ENCODE measurements at regions not wholly inside any gene's neighbourhood (a gene's known extent, or its start where the extent isn't known, plus 50 kb on each side); places are given as distances from the start of the nearest gene placed in this dataset.

- H3K9ac ChIP-seq (ENCODE audit: low read depth in 1 of 2, low read length in 2 of 2) = no peak overlapping the region
Measured at GRCh38 chr13:72462726-72463125, 264.7 kb downstream of the MZT1 start.

DNA sequence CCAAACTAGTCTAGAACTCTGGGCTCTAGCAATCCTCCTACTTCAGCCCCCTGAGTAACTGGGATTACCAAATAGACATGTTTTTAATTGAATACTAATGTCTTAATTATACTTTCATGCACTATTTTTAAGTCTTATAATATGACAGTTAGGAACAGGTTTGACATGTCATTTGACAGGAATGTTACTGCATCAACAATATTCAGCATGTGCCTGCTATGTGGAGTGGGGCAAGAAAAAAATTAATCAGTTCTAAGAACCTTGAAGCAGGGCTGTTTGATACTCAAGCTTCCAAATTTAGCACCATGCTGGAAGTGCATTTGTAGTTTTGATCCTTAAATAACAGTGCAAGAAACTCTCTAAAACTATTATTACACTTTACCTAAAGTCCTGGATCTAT lies 265.3 kb downstream of the MZT1 start:
- Histone ChIP-seq H3K36me3 (ENCODE audit: control insufficient read depth in 1 of 2, insufficient read depth in 2 of 2, low read length in 2 of 2) (no peaks in the 10 kb centered on the region), H3K27me3 (ENCODE audit: control insufficient read depth in 1 of 2, insufficient read depth in 2 of 2, low read length in 2 of 2) (no peaks in the 10 kb centered on the region), H3K4me3 (ENCODE audit: low read depth in 1 of 2, low read length in 2 of 2) (no peak overlapping the region), H3K4me1 (ENCODE audit: control insufficient read depth in 1 of 2, insufficient read depth in 2 of 2, low read length in 2 of 2) (no peaks in the 10 kb centered on the region), H3K27ac (ENCODE audit: low read depth, low read length) (no peak overlapping the region), H3K9ac (ENCODE audit: low read depth in 1 of 2, low read length in 2 of 2) (no peak overlapping the region), H3K9me3 (ENCODE audit: control insufficient read depth in 1 of 2, low read length in 2 of 2) (no peaks in the 10 kb centered on the region)

More at GRCh38 chr13:72462726-72463125, 264.7 kb downstream of the MZT1 start:
- Histone ChIP-seq H3K36me3 (ENCODE audit: control insufficient read depth in 1 of 2, insufficient read depth in 2 of 2, low read length in 2 of 2) (no peaks in the 10 kb centered on the region), H3K4me3 (ENCODE audit: low read depth in 1 of 2, low read length in 2 of 2) (no peak overlapping the region), H3K27ac (ENCODE audit: low read depth, low read length) (no peak overlapping the region), H3K27me3 (ENCODE audit: control insufficient read depth in 1 of 2, insufficient read depth in 2 of 2, low read length in 2 of 2) (no peaks in the 10 kb centered on the region), H3K9me3 (ENCODE audit: control insufficient read depth in 1 of 2, low read length in 2 of 2) (no peaks in the 10 kb centered on the region), H3K4me1 (ENCODE audit: control insufficient read depth in 1 of 2, insufficient read depth in 2 of 2, low read length in 2 of 2) (no peaks in the 10 kb centered on the region)

DNA sequence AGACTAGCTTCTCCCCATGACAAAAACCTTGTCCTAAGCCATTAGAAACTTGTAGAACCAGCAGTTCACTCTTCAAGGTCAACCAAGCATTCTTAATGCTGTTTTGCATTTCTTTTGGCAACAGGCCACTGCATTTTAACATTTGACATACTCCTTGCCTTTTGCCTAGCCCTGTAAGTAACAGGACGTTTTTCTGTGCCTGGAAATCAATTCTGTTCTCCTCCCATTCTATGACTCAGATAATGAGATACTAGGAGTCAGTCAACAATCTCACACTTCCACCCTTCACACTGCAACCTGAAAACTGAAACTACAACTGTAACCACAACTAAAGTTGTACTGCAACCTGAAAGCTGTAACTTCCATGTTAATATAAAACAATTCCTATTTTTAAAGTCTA lies 268.7 kb downstream of the MZT1 start:
- Histone ChIP-seq H3K36me3 (ENCODE audit: control insufficient read depth in 1 of 2, insufficient read depth in 2 of 2, low read length in 2 of 2) (no peaks in the 10 kb centered on the region), H3K4me3 (ENCODE audit: low read depth in 1 of 2, low read length in 2 of 2) (no peak overlapping the region), H3K27me3 (ENCODE audit: control insufficient read depth in 1 of 2, insufficient read depth in 2 of 2, low read length in 2 of 2) (no peaks in the 10 kb centered on the region), H3K9me3 (ENCODE audit: control insufficient read depth in 1 of 2, low read length in 2 of 2) (no peaks in the 10 kb centered on the region), H3K9ac (ENCODE audit: low read depth in 1 of 2, low read length in 2 of 2) (no peak overlapping the region), H3K27ac (ENCODE audit: low read depth, low read length) (no peak overlapping the region), H3K4me1 (ENCODE audit: control insufficient read depth in 1 of 2, insufficient read depth in 2 of 2, low read length in 2 of 2) (no peaks in the 10 kb centered on the region)

DNA sequence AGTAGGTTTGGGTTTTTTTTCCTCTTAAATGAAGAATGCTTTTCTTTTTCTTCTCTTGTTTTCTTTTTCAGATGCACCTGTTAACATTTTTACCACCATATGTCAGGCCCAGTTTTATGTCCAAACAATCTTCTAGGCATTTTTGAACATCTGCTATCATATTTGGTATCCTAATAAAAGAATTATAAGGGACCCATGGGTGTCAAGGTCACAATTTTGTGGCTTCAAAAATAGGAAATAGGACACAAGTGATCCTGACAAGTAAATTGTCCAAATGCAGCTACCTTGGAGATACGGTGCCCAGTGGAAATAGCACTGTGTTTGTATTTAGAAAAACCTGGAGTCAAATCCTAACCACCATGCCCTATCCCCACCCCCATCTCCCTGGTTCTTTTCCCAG lies 270.3 kb downstream of the MZT1 start:
- no peaks in the 10 kb centered on the region for H3K4me1 ChIP-seq (ENCODE audit: control insufficient read depth in 1 of 2, insufficient read depth in 2 of 2, low read length in 2 of 2)
- no peaks in the 10 kb centered on the region for H3K9me3 ChIP-seq (ENCODE audit: control insufficient read depth in 1 of 2, low read length in 2 of 2)
- no peaks in the 10 kb centered on the region for H3K36me3 ChIP-seq (ENCODE audit: control insufficient read depth in 1 of 2, insufficient read depth in 2 of 2, low read length in 2 of 2)
- H3K27ac ChIP-seq (ENCODE audit: low read depth, low read length) = no peak overlapping the region
- no peak overlapping the region for H3K9ac ChIP-seq (ENCODE audit: low read depth in 1 of 2, low read length in 2 of 2)
- no peak overlapping the region for H3K4me3 ChIP-seq (ENCODE audit: low read depth in 1 of 2, low read length in 2 of 2)
- no peaks in the 10 kb centered on the region for H3K27me3 ChIP-seq (ENCODE audit: control insufficient read depth in 1 of 2, insufficient read depth in 2 of 2, low read length in 2 of 2)

DNA sequence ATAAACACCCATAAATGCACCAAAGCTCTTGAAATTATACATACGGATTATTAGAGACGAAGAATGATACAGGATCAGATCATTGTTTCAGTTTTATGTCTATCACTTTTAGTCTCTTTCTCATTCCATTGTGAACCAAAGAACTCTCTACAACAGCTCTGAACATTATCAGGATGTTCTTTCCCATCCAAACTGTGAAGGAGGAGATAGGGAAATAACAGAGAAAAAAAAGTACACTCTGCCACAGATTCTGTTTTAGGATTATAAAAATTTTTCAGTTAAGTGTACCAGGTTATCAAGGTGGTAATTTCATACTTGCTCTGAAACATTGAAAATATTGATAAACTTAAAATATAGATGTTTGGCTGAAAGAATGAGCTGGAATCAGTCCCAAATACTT lies 270.9 kb downstream of the MZT1 start:
- Histone ChIP-seq H3K36me3 (ENCODE audit: control insufficient read depth in 1 of 2, insufficient read depth in 2 of 2, low read length in 2 of 2) (no peaks in the 10 kb centered on the region), H3K27me3 (ENCODE audit: control insufficient read depth in 1 of 2, insufficient read depth in 2 of 2, low read length in 2 of 2) (no peaks in the 10 kb centered on the region), H3K9ac (ENCODE audit: low read depth in 1 of 2, low read length in 2 of 2) (no peak overlapping the region), H3K4me3 (ENCODE audit: low read depth in 1 of 2, low read length in 2 of 2) (no peak overlapping the region), H3K9me3 (ENCODE audit: control insufficient read depth in 1 of 2, low read length in 2 of 2) (no peaks in the 10 kb centered on the region), H3K27ac (ENCODE audit: low read depth, low read length) (no peak overlapping the region), H3K4me1 (ENCODE audit: control insufficient read depth in 1 of 2, insufficient read depth in 2 of 2, low read length in 2 of 2) (no peaks in the 10 kb centered on the region)

- no peak overlapping the region for H3K27ac ChIP-seq (ENCODE audit: low read depth, low read length)
- H3K4me1 ChIP-seq (ENCODE audit: control insufficient read depth in 1 of 2, insufficient read depth in 2 of 2, low read length in 2 of 2) = no peaks in the 10 kb centered on the region
- H3K27me3 ChIP-seq (ENCODE audit: control insufficient read depth in 1 of 2, insufficient read depth in 2 of 2, low read length in 2 of 2) = no peaks in the 10 kb centered on the region
- H3K9ac ChIP-seq (ENCODE audit: low read depth in 1 of 2, low read length in 2 of 2) = no peak overlapping the region
- H3K9me3 ChIP-seq (ENCODE audit: control insufficient read depth in 1 of 2, low read length in 2 of 2) = no peaks in the 10 kb centered on the region
- no peak overlapping the region for H3K4me3 ChIP-seq (ENCODE audit: low read depth in 1 of 2, low read length in 2 of 2)
- no peaks in the 10 kb centered on the region for H3K36me3 ChIP-seq (ENCODE audit: control insufficient read depth in 1 of 2, insufficient read depth in 2 of 2, low read length in 2 of 2)
Measured at GRCh38 chr13:72453161-72453560, 274.3 kb downstream of the MZT1 start.

- no peaks in the 10 kb centered on the region for H3K27me3 ChIP-seq (ENCODE audit: control insufficient read depth in 1 of 2, insufficient read depth in 2 of 2, low read length in 2 of 2)
- no peaks in the 10 kb centered on the region for H3K4me1 ChIP-seq (ENCODE audit: control insufficient read depth in 1 of 2, insufficient read depth in 2 of 2, low read length in 2 of 2)
Measured at GRCh38 chr13:72448082-72448481, 279.3 kb downstream of the MZT1 start.

DNA sequence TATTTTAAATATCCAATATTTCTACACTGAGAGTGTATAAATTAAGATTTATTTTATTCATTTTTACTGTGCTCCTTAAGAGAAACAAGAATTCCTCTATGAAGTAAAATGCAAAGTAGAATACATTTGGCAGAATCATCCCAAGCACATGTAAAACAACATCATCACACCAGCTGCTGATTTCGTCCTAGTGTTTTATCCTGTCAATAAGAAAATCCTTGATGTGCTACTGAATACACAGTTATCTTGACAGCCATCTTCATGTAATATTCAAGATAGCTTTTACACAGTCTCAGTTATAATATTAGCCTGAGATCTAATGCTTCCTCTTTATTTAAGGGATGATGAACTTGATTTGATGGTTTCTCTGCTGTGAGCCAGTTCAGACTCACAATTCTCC lies 282.4 kb downstream of the MZT1 start:
- Histone ChIP-seq H3K27me3 (ENCODE audit: control insufficient read depth in 1 of 2, insufficient read depth in 2 of 2, low read length in 2 of 2) (no peaks in the 10 kb centered on the region), H3K9me3 (ENCODE audit: control insufficient read depth in 1 of 2, low read length in 2 of 2) (no peaks in the 10 kb centered on the region), H3K4me3 (ENCODE audit: low read depth in 1 of 2, low read length in 2 of 2) (no peak overlapping the region), H3K27ac (ENCODE audit: low read depth, low read length) (no peak overlapping the region), H3K9ac (ENCODE audit: low read depth in 1 of 2, low read length in 2 of 2) (no peak overlapping the region), H3K36me3 (ENCODE audit: control insufficient read depth in 1 of 2, insufficient read depth in 2 of 2, low read length in 2 of 2) (no peaks in the 10 kb centered on the region), H3K4me1 (ENCODE audit: control insufficient read depth in 1 of 2, insufficient read depth in 2 of 2, low read length in 2 of 2) (no peaks in the 10 kb centered on the region)

More at GRCh38 chr13:72448082-72448481, 279.3 kb downstream of the MZT1 start:
- no peaks in the 10 kb centered on the region for H3K36me3 ChIP-seq (ENCODE audit: control insufficient read depth in 1 of 2, insufficient read depth in 2 of 2, low read length in 2 of 2)
- no peak overlapping the region for H3K4me3 ChIP-seq (ENCODE audit: low read depth in 1 of 2, low read length in 2 of 2)
- no peak overlapping the region for H3K27ac ChIP-seq (ENCODE audit: low read depth, low read length)
- H3K9me3 ChIP-seq (ENCODE audit: control insufficient read depth in 1 of 2, low read length in 2 of 2) = no peaks in the 10 kb centered on the region
- no peak overlapping the region for H3K9ac ChIP-seq (ENCODE audit: low read depth in 1 of 2, low read length in 2 of 2)

- no peak overlapping the region for H3K4me3 ChIP-seq (ENCODE audit: low read depth in 1 of 2, low read length in 2 of 2)
- no peak overlapping the region for H3K27ac ChIP-seq (ENCODE audit: low read depth, low read length)
- H3K9me3 ChIP-seq (ENCODE audit: control insufficient read depth in 1 of 2, low read length in 2 of 2) = no peaks in the 10 kb centered on the region
- H3K27me3 ChIP-seq (ENCODE audit: control insufficient read depth in 1 of 2, insufficient read depth in 2 of 2, low read length in 2 of 2) = no peaks in the 10 kb centered on the region
- no peaks in the 10 kb centered on the region for H3K4me1 ChIP-seq (ENCODE audit: control insufficient read depth in 1 of 2, insufficient read depth in 2 of 2, low read length in 2 of 2)
- no peak overlapping the region for H3K9ac ChIP-seq (ENCODE audit: low read depth in 1 of 2, low read length in 2 of 2)
- no peaks in the 10 kb centered on the region for H3K36me3 ChIP-seq (ENCODE audit: control insufficient read depth in 1 of 2, insufficient read depth in 2 of 2, low read length in 2 of 2)
Measured at GRCh38 chr13:72437458-72437857, 290.0 kb downstream of the MZT1 start.

GRCh38 chr13:72435251-72435650 lies 292.2 kb downstream of the MZT1 start:
- Histone ChIP-seq H3K4me3 (ENCODE audit: low read depth in 1 of 2, low read length in 2 of 2) (no peak overlapping the region), H3K36me3 (ENCODE audit: control insufficient read depth in 1 of 2, insufficient read depth in 2 of 2, low read length in 2 of 2) (no peaks in the 10 kb centered on the region), H3K4me1 (ENCODE audit: control insufficient read depth in 1 of 2, insufficient read depth in 2 of 2, low read length in 2 of 2) (no peaks in the 10 kb centered on the region), H3K9ac (ENCODE audit: low read depth in 1 of 2, low read length in 2 of 2) (no peak overlapping the region), H3K9me3 (ENCODE audit: control insufficient read depth in 1 of 2, low read length in 2 of 2) (no peaks in the 10 kb centered on the region), H3K27ac (ENCODE audit: low read depth, low read length) (no peak overlapping the region), H3K27me3 (ENCODE audit: control insufficient read depth in 1 of 2, insufficient read depth in 2 of 2, low read length in 2 of 2) (no peaks in the 10 kb centered on the region)

Data from duodenal mucosa (tissue), 2 donors.